GM19351 (cell line): ENCODE measurements at regions not wholly inside any gene's neighbourhood (a gene's known extent, or its start where the extent isn't known, plus 50 kb on each side); places are given as distances from the start of the nearest gene placed in this dataset.
"Not testable (repeated sequence)": the region's sequence is repeated elsewhere in the genome, so short reads cannot be mapped to it uniquely, and the experiment has no call there.

Source experiments
- ATAC-seq: cut with Tn5 transposase; IDR thresholded peaks from one replicate; pipeline ENCODE4 v1.9.1; 2021; ENCODE audit warnings: mild to moderate bottlenecking, moderate library complexity; ENCODE audit not compliant: unreplicated experiment

DNA sequence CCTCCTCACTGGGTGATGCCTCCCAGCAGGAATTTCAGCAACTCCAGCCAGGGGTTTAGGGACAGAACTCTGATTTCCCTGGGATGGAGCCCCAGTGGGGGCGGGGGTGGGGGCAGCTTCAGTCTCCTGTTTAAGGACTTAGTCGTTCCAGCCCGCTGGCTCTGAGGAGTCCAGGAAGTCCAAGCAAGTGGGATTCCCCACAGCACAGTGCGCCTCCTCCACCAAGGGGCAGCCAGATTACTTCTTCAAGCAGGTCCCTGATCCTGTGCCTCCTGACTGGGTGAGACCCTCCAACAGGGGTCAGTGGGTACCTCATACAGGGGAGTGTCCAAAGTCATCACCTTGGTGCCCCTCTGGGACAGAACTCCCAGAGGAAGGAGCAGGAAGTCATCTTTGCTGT lies 1438.4 kb upstream of the B3GALT2 start:
- ATAC-seq: no peak

DNA sequence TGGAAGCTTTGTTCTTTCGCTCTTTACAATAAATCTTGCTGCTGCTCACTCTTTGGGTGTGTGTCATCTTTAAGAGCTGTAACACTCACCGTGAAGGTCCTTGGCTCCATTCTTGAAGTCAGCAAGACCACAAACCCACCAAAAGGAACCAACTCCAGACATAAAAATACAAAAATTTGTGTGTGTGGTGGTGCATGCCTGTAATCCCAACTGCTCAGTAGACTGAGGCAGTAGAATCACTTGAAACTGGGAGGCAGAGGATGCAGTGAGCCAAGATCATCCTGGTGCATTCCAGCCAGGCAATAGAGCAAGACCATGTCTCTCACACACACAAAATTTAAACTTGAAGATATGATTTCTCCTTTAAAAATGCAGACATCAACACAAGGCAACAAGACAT lies 1431.7 kb upstream of the B3GALT2 start:
- ATAC-seq: no peak

DNA sequence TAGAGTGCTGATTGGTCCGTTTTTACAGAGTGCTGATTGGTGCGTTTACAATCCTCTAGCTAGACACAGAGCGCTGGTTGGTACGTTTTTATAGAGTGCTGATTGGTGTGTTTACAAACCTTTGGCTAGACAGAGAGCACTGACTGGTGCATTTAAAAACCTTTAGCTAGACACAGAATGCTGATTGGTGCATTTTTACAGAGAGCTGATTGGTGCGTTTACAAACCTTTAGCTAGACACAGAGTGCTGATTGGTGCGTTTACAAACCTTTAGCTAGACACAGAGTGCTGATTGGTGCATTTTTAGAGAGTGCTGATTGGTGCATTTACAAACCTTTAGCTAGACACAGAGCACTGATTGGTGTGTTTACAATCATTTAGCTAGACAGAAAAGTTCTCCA lies 1430.9 kb upstream of the B3GALT2 start:
- ATAC-seq: not testable (repeated sequence)

DNA sequence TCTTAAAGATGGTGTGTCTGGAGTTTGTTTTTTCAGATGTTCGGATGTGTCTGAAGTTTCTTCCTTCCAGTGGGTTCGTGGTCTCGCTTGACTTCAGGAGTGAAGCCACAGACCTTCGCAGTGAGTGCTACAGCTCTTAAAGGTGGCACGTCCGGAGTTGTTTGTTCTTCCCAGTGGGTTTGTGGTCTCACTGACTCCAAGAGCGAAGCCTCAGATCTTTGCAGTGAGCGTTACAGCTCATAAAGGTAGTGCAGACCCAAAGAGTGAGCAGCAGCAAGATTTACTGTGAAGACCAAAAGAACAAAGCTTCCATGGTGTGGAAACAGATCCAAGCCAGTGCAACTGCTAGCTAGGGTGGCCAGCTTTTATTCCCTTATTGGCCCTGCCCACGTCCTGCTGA lies 1430.4 kb upstream of the B3GALT2 start:
- ATAC-seq: no peak

DNA sequence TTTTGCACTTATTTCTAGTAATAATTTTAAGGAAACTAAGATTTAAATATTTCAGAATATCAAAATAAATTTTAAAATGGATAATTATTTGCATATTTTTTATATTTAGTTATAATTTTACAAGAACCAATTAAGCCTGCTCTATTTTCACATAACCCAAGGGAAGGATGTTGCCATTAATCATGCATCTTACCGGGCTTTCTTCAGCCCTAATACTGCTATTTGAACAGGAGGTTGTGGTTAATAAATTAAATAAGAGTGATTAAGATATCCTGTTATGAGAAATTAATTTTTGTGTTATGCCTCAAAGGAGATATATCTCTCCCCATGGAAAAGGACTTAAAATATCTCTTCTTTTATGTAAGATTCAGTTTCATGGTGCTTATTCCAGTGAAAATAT lies 1415.8 kb upstream of the B3GALT2 start:
- ATAC-seq: no peak

DNA sequence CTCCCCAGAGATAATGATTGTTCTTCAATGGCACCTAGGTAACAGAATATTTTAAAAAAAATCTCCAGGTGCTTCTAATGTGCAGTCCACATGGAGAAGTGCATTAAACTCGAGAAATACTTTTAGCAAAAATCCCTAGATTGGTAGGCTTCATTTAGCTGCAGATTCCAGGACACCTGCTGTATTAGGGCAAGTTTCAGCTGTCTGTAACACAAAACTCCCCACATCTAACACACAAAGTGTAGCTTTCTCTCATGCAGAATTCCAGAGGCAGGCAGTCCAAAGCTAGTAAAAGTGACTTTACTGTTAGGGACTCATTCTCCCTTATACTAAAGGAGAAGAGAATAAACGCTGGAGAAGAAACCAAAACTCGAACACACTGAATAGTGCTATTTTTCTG lies 1414.3 kb upstream of the B3GALT2 start:
- no peak for ATAC-seq

DNA sequence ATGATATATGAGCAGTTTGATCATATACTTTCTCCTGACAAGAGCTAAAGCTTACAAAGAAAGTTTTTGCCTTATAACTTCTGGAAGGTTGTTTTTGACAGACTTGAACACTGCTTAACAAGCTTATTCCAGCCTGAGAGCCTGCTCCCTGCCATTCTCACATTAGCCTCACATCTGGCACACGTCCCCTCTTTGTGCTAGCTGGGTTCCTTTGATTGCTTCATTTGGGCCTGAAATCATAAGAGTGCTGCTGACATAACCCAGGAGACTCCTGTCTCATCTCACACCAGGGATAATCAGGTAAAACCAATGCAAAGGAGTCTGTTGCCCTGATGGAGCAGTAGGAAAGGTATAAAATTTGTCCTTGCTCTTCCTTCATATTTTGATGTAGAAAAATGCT lies 1411.7 kb upstream of the B3GALT2 start:
- no peak for ATAC-seq

DNA sequence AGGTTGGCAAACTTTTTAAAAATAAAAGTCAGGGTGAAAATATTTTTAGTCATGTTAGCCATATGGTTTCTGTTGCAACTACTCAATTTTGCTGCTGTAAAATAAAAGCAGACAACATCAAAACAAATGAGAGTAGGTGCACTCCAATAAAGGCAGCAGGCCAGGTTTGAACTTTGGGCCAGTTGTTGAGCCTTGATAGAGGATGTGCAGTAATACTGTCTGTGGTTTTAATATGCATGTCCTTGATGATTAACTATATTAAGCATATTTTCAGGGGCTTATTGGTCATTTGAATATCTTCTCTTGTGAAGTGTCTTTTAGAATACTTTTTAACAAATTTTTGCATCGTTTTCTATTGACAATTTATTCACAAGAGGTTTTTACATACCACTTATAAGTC lies 1399.9 kb upstream of the B3GALT2 start:
- ATAC-seq: no peak

DNA sequence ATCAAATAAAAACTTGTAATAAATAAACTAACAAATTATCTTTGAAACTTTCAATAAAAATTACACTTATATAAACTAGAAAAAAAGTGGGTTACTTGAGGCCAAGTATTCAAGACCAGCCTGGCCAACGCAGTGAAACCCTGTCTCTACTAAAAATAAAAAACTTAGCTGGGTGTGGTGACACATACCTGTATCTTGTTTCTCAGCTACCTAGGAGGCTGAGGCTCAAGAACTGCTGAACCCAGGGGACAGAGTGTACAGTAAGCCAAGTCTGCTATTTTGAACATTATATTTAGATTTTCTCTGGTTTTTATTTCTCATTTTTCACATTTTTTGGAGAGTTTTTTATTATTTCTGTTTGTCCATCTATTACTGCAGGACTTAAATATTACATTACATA lies 1397.6 kb upstream of the B3GALT2 start:
- ATAC-seq: no peak

DNA sequence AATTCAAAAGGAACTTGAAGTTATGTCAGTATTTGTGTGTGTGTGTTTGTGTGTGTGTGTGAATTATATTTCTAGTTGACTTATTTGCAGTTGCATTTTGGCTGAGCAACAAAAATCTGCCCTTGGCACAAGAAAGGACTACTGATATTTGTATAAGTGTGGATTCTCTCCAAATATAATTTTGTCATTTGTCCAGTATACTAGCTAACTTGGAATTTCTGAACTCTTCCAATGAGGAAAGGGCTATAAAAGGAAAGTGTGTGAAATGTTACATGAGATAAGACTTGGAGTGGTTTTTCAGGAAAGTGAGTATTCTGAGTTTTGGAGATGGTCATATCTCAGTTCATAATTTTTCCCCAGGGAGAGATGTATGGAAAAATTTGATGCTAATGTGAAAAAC lies 1384.1 kb upstream of the B3GALT2 start:
- no peak for ATAC-seq

DNA sequence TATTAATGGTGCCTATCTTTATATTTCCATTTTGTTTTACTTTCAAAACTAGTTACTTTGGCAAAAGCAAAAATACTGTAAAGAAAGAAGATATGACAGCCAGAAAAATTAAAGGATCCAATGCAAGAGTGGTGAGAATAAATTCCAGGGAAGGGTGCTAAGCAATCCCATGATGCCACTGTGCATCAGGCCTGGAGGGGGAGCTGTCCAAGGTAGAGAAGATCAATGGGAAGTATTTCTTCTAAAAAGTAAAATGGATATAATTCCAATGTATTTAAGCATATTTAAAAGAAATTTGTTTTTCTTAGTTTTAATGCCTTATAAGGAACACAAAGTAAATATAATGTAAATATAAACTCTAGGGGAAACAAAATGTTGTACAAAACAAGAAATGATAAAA lies 1382.2 kb upstream of the B3GALT2 start:
- no peak for ATAC-seq

DNA sequence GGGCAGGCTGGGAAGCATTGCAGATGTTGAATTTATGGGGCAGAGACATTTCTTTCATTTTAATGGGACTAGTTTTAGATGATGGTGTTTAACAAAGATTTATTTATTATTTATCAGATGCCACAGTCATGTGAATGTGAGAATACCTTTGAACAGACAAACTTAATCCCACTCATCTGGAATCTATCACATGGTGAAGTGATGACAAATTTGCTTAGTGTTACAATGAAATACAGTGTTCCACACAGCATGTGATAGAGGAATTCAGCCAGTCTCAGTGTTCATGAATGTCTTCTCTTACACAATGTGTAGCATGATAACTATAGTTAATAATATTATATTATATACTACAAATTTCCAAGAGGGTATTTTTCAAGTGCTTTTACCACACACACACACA lies 1361.7 kb upstream of the B3GALT2 start:
- no peak for ATAC-seq

DNA sequence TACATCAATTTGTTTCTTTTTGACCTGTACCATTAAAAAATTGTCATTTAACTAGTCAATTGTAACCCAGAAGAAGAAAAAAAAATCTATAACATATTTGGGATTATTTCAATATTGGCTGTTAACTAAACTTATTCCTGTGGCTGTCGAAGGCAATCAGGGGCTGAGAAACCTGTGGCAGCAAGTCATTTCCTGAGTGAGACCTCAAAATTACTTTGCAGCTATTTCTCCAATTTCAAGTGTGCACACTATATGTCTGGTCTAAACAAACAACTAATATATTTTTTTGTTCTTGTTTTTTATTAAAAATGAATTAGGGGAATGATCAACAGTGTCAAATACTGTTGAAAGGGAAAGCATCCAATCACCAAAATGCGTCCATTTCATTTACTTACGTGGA lies 1357.6 kb upstream of the B3GALT2 start:
- no peak for ATAC-seq

DNA sequence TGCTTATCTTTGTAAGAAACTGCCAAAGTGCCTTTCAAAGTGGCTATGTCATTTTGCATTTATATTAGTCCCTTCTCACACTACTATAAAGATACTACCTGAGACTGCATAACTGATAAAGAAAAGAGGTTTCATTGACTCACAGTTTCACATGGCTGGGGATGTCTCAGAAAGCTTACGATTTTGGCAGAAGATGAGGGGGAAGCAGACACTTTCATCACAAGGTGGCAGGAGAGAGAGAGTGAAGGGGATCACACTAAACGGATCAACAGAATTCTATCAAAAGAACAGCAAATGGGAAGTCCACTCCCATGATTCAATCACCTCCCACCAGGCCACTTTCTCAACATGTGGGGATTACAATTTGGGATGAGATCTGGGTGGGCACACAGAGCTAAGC lies 1352.0 kb upstream of the B3GALT2 start:
- ATAC-seq: no peak

DNA sequence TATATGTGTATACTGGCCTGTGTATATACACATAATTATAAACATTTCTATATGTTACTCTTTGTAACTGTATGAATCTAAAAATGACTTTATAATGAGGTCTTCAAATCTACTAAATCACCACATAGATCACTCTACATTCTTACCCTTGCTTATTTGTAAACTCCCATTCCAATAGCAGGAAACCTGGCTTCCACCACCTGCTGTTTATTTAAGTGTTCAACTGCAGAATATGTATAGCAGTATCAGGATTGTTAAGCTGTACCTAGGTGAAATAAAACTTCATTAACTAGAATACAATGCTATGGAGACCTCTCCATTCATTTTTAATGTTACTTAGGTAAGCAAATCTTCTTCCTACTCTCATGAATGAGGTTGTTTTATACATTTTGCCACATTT lies 1351.1 kb upstream of the B3GALT2 start:
- no peak for ATAC-seq

DNA sequence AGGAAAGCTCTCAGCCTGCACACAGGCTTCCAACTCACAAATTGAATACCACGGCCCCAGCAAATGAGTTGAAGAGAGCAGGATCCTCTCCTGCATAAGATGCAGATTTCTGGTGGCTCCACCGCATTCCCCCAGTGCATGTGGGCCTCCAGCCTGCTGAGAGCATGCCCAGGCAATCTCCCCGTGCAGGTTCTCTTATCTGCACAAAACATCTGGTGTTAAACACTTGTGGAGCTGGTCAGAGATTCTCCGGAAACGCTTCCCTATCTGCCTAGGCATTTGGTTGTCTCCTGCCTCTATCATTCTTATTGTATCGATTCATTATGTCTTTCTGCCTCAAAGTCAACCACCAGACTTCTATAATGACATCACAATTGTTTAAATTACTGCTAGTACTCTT lies 1349.0 kb upstream of the B3GALT2 start:
- no peak for ATAC-seq

DNA sequence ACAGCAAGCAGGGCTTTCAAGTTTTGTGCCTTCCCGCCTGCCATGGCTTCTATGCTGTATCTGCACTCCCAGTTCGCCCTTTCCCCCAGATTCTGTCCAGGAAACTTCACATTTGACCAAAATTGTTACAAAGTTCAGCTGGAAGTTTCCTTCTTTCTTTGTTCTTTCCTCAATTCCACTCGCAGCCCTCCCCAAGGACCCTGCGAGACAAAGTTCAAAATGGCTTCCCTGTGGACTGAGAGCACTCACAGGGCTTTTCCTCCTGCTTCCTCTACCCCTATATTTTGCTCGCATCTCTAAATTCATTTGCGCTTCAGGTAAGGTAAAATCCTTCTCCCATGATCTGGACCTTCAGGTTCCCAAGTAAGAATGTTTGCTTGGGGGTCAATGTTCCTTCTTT lies 1348.4 kb upstream of the B3GALT2 start:
- no peak for ATAC-seq

DNA sequence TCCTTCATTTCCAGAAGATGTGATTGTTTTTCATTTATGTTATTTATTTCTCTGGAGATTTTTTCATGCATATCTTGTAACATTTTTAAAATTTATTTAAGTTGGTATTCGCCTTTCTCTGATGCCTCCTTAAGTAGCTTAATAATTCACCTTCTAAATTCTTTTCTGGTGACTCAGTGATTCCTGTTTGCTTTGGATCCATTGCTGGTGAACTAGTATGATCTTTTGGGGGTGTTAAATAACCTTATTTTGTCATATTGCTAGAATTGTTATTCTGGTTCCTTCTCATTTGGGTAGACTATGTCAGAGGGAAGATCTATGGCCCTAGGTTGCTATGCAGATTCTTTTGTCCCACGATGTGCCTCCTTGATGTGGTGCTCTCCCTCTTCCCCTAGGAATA lies 1347.2 kb upstream of the B3GALT2 start:
- ATAC-seq: no peak

DNA sequence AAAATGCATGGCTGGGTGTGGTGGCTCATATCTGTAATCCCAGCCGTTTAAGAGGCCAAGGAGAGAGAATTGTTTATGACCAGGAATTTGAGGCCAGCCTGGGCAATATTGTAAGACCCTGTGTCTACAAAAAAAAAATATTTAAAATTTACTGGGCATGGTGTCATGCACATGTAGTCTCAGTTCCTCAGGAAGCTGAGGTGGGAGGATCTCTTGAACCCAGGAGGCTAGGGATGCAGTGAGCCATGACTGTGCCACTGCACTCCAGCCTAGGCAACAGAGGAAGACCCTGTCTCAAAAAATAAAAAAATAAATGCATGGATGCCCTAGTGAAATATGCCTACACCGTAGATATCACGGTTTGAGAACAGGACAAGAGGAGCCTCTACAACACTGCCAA lies 1331.2 kb upstream of the B3GALT2 start:
- no peak for ATAC-seq

DNA sequence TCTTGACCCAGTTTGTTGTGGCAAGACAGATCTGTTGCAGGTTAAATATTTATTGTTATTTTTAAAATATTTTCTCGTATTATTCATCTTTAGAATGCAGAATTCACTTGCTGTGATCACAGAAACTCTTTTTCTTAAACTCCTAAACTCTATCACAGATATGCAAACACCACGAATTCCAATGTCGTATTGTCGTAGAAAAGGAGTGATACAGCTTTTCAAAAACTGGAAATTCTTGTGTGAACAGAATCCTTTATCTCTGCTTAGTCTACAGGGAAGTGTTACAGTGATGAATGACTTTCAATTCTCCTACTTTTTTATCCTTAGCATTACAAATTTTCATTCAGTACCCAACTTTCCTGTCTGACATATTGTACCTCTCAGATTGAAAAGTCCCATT lies 1329.5 kb upstream of the B3GALT2 start:
- ATAC-seq: no peak

DNA sequence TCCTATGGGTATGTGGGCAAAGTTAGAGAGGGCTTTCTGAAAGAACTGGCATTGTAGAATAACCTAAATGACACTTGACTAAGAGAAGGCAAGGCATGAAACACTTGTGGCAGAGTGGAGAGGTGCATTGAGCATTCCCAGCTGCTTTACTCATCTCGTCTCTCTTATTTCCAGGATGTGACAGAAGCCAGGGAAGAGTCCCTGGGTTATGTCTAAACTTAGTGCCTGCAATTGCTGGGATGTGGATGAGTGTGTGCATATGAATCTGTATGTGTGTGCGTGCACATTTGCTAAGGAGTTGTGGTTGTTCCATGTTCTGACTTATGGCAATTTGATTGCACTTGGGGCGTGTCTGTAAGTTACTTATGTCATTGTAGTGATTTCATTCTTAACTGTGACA lies 1326.5 kb upstream of the B3GALT2 start:
- no peak for ATAC-seq

DNA sequence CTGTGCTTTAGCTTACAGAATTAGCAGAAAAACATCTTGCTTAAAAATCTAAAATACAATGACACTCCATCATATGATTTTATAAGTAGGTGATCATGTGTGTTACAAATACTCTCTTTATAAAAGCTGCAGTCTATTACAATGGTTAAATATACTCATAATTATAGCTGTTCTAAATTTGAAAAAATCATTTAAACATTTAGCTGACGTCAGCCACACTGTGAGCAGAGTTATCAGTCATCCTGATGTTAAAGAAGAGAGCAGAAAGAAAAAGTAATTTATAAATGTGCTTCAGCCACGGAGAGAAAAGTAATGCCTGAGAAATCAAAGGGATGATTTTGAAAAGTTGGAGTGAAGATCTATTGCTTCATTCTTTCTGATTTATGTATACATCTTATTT lies 1325.9 kb upstream of the B3GALT2 start:
- ATAC-seq: no peak

DNA sequence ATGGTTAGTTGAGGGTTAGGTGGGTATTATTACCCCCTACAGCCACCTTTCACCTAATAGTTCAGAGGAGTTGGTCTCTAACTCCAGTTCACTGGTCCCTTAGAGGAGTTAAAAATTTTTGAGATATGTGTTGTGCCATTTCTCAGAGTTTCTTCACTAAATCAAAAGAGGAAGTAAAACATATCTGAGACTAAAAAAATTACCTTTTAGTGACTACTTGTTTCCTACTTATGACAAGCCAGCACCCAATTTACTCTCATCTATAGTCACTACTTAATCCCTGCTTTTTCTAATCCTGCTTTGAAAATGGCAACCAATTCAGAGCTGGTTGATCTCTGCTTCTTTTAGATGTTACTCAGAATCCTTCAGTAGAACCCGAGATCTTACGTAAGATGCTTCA lies 1316.8 kb upstream of the B3GALT2 start:
- peak; percentile 93 for ATAC-seq

DNA sequence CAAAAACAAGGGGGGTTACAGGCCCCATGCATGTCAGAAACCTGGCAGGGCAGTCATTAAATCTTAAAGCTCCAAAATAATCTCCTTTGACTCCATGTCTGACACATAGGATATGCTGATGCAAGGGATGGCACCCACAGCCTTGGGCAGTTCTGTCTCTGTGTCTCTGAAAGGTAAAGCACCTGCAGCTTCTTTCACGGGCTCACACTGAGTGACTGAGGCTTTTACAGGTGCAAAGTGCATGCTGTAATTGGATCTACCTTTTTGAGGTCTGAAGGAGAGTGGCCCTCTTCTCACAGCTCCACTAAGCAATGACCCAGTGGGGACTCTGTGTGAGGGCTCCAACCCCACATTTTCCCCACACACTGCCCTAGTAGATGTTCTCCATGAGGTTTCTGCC lies 1309.0 kb upstream of the B3GALT2 start:
- ATAC-seq: no peak
